ENCODE measurements at regions not wholly inside any gene's neighbourhood (a gene's known extent, or its start where the extent isn't known, plus 50 kb on each side); places are given as distances from the start of the nearest gene placed in this dataset.

DNA sequence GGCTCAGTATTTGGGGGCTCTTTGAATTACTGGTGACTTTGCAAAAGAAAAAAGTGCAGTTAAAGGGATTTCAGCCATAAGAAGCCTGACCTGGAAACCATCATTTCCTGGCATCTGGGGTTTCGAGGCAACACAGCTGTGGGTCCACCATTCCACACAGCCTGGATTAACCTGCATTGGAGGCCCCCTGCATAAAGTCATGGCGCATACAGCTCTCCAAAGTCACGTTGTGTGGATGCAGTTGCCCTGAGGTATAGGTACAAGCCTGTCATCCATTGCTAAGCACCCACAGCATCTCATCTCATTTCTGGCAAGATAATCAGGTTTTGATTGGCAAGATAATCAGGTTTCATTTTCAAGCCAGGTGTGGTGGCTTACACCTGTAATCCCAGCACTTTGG lies 54.5 kb upstream of the TAGAP start:
- no peak for DNase-seq

DNA sequence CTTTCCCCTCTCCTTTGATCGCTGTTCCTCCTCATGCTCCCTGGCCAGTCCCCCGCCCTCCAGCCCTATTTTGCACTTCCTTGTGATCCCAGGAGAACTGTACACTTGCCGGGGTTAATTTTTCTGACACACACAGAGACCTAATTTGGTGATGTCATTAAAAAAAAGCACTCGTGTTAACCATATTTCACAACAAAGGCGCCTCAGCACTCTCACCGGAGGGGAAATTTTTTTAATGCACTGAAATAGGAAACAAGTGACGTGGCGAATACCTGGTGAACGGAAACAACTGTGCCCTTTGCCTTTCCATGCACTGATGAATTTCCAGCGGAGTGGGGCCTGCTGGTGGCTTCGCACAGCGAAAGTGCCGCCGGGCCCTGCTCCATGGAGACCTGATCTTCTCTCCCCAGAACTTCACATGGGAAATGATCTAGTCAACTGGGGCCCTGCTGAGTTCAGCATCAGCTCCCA lies 53.9 kb upstream of the TAGAP start:
- peak; percentile 62 for DNase-seq

DNA sequence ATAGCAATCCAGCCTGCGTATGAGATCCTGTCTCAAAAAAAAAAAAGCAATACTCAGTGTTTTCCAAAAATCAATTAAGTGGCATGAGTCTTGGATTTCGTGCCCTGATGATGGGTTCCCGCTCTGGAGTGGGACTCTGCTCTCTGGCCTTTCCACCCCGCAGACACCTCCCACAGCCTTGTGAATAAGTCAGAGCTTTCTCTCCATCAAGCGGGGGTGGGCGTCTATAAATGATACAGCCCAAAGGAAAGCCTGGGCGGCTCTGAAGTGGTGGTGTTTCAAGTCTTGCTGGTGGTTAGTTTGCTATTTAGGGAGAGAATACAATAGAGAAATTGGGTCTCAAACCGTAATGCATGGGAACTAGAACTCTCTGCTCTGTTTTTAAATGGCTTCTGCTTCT lies 52.5 kb upstream of the TAGAP start:
- DNase-seq, result peak; percentile 53

DNA sequence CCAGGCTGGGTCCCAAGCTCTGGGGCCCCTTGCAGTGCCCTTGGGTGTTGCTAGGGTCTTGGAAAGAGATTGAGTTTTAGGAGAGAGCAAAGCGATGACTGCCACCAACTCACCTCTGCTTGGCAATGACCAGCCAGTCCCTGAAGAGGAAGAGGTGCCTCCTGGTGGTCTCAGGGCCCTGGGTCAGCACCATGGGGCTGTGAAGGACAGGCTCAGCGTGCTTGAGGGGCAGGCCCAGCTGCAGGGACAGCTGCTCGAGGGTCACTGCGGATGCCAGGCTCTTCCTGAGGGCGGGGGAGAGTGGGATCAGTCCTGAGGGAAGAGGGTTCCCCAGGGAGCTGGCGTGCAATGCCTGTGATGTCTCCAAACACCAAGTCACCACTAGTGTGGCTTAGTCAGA lies 50.8 kb upstream of the TAGAP start:
- no peak for DNase-seq

DNA sequence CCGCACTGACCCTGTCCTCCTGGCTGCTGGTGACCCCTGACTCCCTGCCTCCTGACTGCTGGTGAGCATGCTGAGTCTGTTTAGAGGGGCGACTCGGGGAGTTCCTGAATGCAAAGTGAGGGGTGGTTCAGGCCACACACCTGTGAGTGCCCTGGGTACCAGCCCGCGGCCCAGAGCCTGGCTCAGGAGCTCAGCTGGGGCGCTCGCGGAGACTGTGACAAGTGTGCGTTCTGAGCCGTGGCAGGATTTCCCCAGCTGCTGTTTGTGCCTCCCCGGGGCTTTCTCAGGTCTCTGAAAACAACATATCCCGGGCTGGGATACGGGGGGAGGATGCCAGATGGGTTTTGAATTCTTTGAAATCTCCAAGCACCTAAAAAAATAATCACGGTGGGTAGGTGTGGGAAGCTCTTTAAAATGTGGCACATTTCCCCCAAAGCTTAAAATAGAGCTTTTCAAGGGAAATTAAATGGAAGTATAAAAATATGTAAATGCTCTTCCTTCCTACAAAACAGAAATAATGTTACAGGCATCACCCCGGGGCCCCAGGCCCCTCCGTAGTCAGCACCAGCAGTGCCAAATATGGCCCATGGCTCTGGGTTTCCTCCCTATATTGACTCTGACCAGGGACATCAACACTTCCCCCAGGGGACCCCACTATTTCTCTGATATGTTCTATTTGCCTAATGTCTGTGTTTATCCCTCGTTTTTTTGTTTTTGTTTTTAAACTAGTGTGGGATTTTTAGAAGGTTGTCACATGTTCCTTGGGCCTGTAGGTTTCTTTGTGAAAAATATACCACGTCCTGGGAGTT lies 49.9 kb upstream of the TAGAP start:
- DNase-seq, result no peak

Data from activated T-cell treated with anti-CD3 and anti-CD28 coated beads for 4 hours (primary cell).